TTC549 (cell line): ENCODE measurements at regions not wholly inside any gene's neighbourhood (a gene's known extent, or its start where the extent isn't known, plus 50 kb on each side); places are given as distances from the start of the nearest gene placed in this dataset.
"Not testable (repeated sequence)": the region's sequence is repeated elsewhere in the genome, so short reads cannot be mapped to it uniquely, and the experiment has no call there.

Experiments
- FAIRE-seq: peaks from 2 replicates; lab custom pipeline; 2012; peaks lifted over from hg19 to GRCh38; lab: Jason Lieb, UNC

- no peak for FAIRE-seq
Observed at GRCh38 chr4:12679217-12679616, 804.9 kb downstream of the RAB28 start.

GRCh38 chr4:12674184-12674583, 810.0 kb downstream of the RAB28 start:
- no peak for FAIRE-seq

DNA sequence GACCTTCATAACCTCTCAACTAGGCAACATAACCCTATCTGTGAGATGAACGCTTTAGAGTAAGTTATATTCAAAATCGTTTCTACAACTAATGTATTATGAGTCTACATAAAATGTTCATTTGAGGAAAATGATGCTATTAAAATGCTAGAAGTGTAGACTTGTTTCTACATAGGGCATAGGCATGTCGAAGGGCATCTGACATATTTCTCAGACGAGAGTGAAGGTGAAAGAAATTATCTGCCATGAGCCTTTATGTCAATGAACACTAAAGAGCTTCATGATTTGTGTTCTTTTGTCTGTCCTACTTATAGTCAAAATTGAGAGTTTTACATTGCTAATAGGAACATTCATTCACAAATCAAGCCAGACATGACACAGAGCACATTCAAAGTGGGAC, 811.8 kb downstream of the RAB28 start:
- no peak for FAIRE-seq

DNA sequence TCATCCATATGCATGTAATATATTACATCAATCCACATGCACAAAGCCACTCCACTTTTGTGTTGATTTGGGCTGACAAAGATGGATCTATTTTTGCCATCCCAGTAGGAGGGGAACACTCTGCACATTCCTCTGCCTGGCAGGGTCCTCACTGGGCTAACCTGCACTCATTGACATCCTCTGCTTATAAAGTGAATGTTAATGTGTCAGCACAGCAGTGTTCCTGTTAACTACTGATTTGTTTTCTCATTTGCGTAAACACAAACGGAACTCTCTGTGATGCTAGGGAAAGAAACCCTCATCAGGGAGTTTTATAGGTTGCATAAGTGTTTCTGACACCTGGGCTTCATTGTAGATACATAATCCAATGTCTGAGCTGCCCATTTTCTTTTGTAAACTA, 826.0 kb downstream of the RAB28 start:
- FAIRE-seq = no peak

DNA sequence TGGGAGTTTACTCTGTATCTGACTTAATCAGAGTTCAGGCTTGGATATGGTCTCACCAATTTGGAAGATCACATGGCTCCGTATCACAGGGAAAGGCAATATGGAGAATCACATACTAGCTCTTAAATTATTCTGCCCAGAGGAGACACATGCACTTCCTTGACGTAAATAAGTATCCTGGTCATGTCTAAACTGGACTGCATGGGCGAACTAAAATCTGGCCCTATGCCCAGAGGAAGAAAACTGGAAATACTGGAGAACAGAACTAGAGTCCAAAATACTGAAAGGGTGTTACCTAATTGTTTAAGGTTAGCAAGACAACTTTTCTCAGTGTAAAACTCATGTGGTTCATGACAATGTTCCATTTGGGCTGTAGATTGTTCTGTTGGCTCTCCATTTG, 832.3 kb downstream of the RAB28 start:
- no peak for FAIRE-seq

DNA sequence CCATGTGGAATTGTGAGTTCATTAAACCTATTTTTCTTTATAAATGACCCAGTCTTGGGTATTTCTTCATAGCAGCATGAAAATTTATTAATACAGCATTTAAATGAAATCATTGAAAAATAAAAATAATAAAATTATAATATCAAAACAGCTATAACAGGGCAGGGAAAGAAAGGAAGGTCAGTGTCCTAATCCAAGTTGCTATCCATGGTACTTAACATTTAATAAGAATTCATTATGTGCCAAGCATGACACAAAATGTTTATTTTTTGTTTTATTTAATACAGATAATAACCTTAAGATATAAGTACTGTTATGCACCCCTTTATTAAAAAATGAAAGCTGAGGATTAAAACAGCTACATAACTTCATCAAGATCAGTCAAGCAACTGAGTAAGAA, 838.4 kb downstream of the RAB28 start:
- no peak for FAIRE-seq

GRCh38 chr4:12644261-12644660, 839.9 kb downstream of the RAB28 start:
- FAIRE-seq = no peak

- FAIRE-seq = no peak
Observed at GRCh38 chr4:12636191-12636590, 847.9 kb downstream of the RAB28 start.

- FAIRE-seq = no peak
Observed at GRCh38 chr4:12635629-12636028, 848.5 kb downstream of the RAB28 start.

DNA sequence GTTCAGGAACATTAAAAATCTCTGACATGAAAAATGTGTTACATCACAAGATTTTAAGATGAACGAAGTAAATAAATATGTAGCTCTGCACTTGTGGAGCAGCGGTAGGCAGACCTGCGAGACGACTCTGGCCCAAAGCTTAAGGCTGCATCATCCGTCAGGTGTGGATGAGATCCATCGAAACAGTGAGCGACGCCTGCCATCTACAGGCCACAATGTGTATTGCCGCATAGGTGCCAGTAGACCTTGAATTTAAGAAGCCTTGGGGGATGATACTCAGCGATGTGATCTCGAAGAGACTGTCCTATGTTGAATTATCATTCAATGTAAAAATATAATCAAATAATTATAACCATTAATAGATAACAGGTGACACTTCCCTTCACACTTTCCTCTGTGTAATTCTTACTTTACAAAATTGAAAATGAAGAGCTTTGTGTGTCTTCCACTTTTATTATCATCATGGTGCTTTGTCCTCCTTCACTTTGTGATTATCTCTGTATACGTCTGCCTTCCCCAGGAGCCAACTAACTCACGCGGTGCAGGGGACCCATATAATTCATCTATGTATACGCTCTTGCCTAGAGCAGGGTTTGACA, 851.0 kb downstream of the RAB28 start:
- FAIRE-seq = no peak

DNA sequence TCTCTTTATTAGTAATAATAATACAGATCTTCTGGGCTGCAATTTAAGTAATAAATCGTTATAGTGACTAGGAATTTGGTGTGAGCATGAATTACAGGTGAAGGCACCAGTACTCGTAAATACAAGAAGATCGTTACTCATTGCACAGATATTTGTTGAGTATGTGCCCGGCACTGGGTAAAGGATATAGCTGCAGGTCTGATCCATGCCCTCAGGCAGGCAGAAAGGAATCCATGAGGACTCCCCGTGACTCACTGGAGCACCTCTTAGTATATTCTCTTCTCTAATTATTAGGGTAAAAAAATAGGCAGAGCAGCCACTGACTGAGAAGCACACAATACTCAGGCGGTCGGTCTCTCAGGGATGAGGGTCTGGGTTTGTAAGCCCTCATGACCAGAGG, 868.3 kb downstream of the RAB28 start:
- no peak for FAIRE-seq

GRCh38 chr4:12612876-12613275, 871.3 kb downstream of the RAB28 start:
- FAIRE-seq = no peak

DNA sequence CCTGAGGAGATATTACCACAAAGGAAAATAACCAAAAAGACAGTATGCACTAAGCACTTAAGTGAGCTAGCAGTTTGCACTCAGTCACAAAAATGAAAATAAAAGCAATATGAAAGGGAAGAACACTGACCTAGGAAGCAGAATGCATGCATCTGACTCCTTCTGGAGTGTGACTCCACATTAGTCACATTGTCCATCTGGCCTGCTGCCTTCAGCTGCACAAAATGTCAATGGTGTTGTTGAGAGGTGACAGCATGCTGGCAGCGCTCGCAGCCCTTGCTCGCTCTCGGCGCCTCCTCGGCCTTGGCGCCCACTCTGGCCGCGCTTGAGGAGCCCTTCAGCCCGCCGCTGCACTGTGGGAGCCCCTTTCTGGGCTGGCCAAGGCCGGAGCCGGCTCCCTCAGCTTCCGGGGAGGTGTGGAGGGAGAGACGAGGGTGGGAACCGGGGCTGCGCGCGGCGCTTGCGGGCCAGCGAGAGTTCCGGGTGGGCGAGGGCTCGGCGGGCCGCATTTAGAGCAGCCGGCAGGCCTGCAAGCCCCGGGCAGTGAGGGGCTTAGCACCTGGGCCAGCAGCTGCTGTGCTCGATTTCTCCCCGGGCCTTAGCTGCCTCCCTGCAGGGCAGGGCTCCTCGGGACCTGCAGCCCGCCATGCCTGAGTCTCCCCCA, 874.8 kb downstream of the RAB28 start:
- not testable (repeated sequence) for FAIRE-seq

DNA sequence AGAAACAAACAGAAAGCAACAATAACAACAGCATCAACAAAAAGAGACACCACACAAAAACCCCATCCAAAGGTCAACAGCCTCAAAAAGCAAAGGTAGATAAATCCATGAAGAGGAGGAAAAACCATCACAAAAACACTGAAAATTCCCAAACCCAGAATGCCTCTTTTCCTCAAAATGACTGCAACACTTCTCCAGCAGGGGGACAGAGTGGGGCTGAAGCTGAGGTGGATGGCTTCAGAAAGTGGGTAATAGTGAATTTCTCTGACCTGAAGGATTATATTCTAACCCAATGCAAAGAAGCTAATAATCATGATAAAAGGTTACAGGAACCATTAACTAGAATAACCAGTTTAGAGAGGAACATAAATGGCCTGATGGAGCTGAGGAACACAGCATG, 888.2 kb downstream of the RAB28 start:
- FAIRE-seq = no peak

- FAIRE-seq = no peak
Observed at GRCh38 chr4:12595489-12595888, 888.7 kb downstream of the RAB28 start.

DNA sequence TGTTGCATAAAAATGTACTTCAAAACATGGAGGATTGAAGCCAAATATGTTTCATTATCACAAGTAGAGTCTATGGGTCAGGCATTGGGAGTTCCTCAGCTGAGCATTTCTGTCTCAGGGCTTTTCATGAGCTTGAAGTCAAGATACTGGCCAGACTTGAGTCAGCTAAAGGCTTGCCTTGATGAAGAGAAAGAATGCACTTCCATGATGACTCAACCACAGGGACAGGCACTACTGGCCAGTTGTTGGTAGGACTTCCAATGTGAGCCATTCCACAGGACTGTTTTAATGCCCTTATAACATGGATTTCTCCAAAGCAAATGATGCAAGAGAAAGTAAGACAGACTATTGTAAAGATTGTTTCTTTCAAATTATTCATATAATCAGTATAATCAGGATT, 895.6 kb downstream of the RAB28 start:
- no peak for FAIRE-seq

GRCh38 chr4:12586242-12587006, 897.7 kb downstream of the RAB28 start:
- FAIRE-seq = no peak

GRCh38 chr4:12584116-12584875, 899.8 kb downstream of the RAB28 start:
- no peak for FAIRE-seq

GRCh38 chr4:12583275-12583674, 900.9 kb downstream of the RAB28 start:
- FAIRE-seq = no peak

GRCh38 chr4:12580787-12581186, 903.4 kb downstream of the RAB28 start:
- FAIRE-seq = no peak

DNA sequence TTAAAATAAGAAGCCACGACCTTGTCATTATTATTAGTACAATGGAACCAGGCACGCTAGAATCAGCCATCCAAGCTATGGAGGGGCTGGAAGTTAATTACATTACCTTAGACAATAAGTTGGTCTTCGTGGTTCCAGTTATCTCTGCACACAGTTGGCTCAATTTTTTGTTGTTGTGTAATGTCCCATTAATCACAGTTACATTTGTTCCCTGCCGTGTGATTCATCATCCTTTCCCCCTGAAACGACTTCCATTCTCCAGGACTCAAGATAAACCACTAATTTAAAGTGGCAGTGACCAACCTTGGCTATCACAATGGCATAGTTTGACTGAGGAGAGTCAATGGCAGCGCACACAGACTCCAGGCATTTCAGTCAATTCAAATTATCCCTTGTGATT, 905.0 kb downstream of the RAB28 start:
- FAIRE-seq = no peak

GRCh38 chr4:12576409-12576808, 907.7 kb downstream of the RAB28 start:
- FAIRE-seq = no peak

GRCh38 chr4:12573716-12574115, 910.4 kb downstream of the RAB28 start:
- FAIRE-seq = no peak
